ENCODE measurements at regions not wholly inside any gene's neighbourhood (a gene's known extent, or its start where the extent isn't known, plus 50 kb on each side); places are given as distances from the start of the nearest gene placed in this dataset.

GRCh38 chr12:30414507-30414906 lies 281.2 kb downstream of the IPO8 start:
- Histone ChIP-seq H3K4me1 (ENCODE audit: control insufficient read depth in 2 of 2, insufficient read depth in 2 of 2, low read length in 2 of 2) (no peaks in the 10 kb centered on the region), H3K27me3 (replicated peaks in 1 of 4; ENCODE audit: control extremely low read depth in 1 of 4, control insufficient read depth in 3 of 4, insufficient read depth in 4 of 4, low read length in 3 of 4) (no peaks in the 10 kb centered on the region), H3K9ac (ENCODE audit: low read length) (no peak overlapping the region), H3K9me3 (ENCODE audit: control extremely low read depth in 1 of 3, control insufficient read depth in 2 of 3, insufficient read depth in 1 of 3, low read length in 2 of 3) (no peaks in the 10 kb centered on the region), H3K27ac (ENCODE audit: low read length in 2 of 2) (no peak overlapping the region), H2AFZ (ENCODE audit: insufficient read depth, low read depth, low read length, poor library complexity, severe bottlenecking) (no peak overlapping the region), H3K4me2 (replicated peaks; ENCODE audit: low read depth, low read length, poor library complexity, severe bottlenecking) (no peak overlapping the region), H3K4me3 (ENCODE audit: control extremely low read depth in 1 of 5, extremely low read depth in 1 of 5, insufficient read depth in 1 of 5, low read depth in 2 of 5, low read length in 4 of 5) (no peak overlapping the region), H3K36me3 (replicated peaks in 1 of 2; ENCODE audit: control extremely low read depth in 1 of 2, control insufficient read depth in 1 of 2, extremely low read depth in 1 of 2, insufficient read depth in 2 of 2, low read length in 1 of 2) (no peaks in the 10 kb centered on the region), H4K20me1 (ENCODE audit: control insufficient read depth, insufficient read depth, low read length, poor library complexity, severe bottlenecking) (no peaks in the 10 kb centered on the region), H3K79me2 (ENCODE audit: control insufficient read depth, insufficient read depth, low read length) (no peaks in the 10 kb centered on the region)
- POLR2A ChIA-PET, result no interaction called here
- ATAC-seq (ENCODE audit: low read depth), result no peak
- no peak overlapping the region for H3K4me3 Mint-ChIP-seq
- DNase-seq, result no peak
- no peaks in the 10 kb centered on the region for H3K27me3 Mint-ChIP-seq
- no peaks in the 10 kb centered on the region for H3K4me1 Mint-ChIP-seq
- H3K27ac Mint-ChIP-seq, result no peak overlapping the region
- CTCF ChIA-PET, result no interaction called here
- intact Hi-C loops (cut with micrococcal nuclease), result no loop called here
- H3K9me3 Mint-ChIP-seq (ENCODE audit: insufficient read depth), result no peaks in the 10 kb centered on the region
- TF ChIP-seq CTCF (IDR thresholded peaks at IDR 0.05), result no peak
- TF ChIP-seq EZH2 (IDR thresholded peaks at IDR 0.05; ENCODE audit: borderline replicate concordance, insufficient read depth, low read depth, low read length, poor library complexity, severe bottlenecking), result no peak

- Mint-ChIP-seq H3K27ac (no peak overlapping the region), H3K27me3 (no peaks in the 10 kb centered on the region), H3K4me3 (no peak overlapping the region), H3K9me3 (ENCODE audit: insufficient read depth) (peaks cover 2% of the 10 kb centered on the region), H3K4me1 (no peaks in the 10 kb centered on the region)
- H3K4me3 ChIP-seq (ENCODE audit: control extremely low read depth in 1 of 5, extremely low read depth in 1 of 5, insufficient read depth in 1 of 5, low read depth in 2 of 5, low read length in 4 of 5), result no peak overlapping the region
- no peaks in the 10 kb centered on the region for H3K4me1 ChIP-seq (ENCODE audit: control insufficient read depth in 2 of 2, insufficient read depth in 2 of 2, low read length in 2 of 2)
- no peaks in the 10 kb centered on the region for H4K20me1 ChIP-seq (ENCODE audit: control insufficient read depth, insufficient read depth, low read length, poor library complexity, severe bottlenecking)
- H2AFZ ChIP-seq (ENCODE audit: insufficient read depth, low read depth, low read length, poor library complexity, severe bottlenecking), result no peak overlapping the region
- CTCF ChIA-PET, result interaction anchor here (0.7 kb wide), 1 partner anchor 70 kb away, joined by 4 read pairs; no protein-coding TSS in a partner anchor
- no peak overlapping the region for H3K4me2 ChIP-seq (replicated peaks; ENCODE audit: low read depth, low read length, poor library complexity, severe bottlenecking)
- peaks cover 0 to 5% (median 0%) of the 10 kb centered on the region in 3 donors for H3K9me3 ChIP-seq (ENCODE audit: control extremely low read depth in 1 of 3, control insufficient read depth in 2 of 3, insufficient read depth in 1 of 3, low read length in 2 of 3)
- POLR2A ChIA-PET, result no interaction called here
- no peaks in the 10 kb centered on the region for H3K27me3 ChIP-seq (replicated peaks in 1 of 4; ENCODE audit: control extremely low read depth in 1 of 4, control insufficient read depth in 3 of 4, insufficient read depth in 4 of 4, low read length in 3 of 4)
- H3K36me3 ChIP-seq (replicated peaks in 1 of 2; ENCODE audit: control extremely low read depth in 1 of 2, control insufficient read depth in 1 of 2, extremely low read depth in 1 of 2, insufficient read depth in 2 of 2, low read length in 1 of 2), result no peaks in the 10 kb centered on the region
- TF ChIP-seq EZH2 (IDR thresholded peaks at IDR 0.05; ENCODE audit: borderline replicate concordance, insufficient read depth, low read depth, low read length, poor library complexity, severe bottlenecking), result no peak
- no peak for TF ChIP-seq CTCF (IDR thresholded peaks at IDR 0.05)
- H3K79me2 ChIP-seq (ENCODE audit: control insufficient read depth, insufficient read depth, low read length), result no peaks in the 10 kb centered on the region
- H3K9ac ChIP-seq (ENCODE audit: low read length), result no peak overlapping the region
- DNase-seq, result no peak
- H3K27ac ChIP-seq (ENCODE audit: low read length in 2 of 2), result no peak overlapping the region
- ATAC-seq (ENCODE audit: low read depth), result no peak
- intact Hi-C loops (cut with micrococcal nuclease), result no loop called here
Measured at GRCh38 chr12:30400349-30400748, 295.3 kb downstream of the IPO8 start.
